K562 (cell line): ENCODE measurements at regions not wholly inside any gene's neighbourhood (a gene's known extent, or its start where the extent isn't known, plus 50 kb on each side); places are given as distances from the start of the nearest gene placed in this dataset.

Source experiments
- ATAC-seq: fragments of 200-7000 bp; cut with Tn5 transposase; 3 replicates; pipeline ENCODE4 v1.9.1; 2020; ENCODE audit warnings: moderate library complexity
- BruUV-seq: library from RNA; stranded (reverse); fragments of 400-500 nt; replicated peaks from 2 replicates; lab custom pipeline; 2021; lab: Mats Ljungman, UMichigan
- CTCF ChIA-PET: fragments of 300-600 bp; formaldehyde crosslinking; extraction: SDS; loops from one replicate; lab custom pipeline; 2021; ENCODE audit warnings: low intra/inter-chr PET ratio; lab: Yijun Ruan, JAX
- POLR2A ChIA-PET: fragments of 300-600, 350-650 bp; sonication (Branson Sonifier 250); formaldehyde crosslinking; extraction: SDS; loops from one replicate; lab custom pipeline; 2021; ENCODE audit warnings: antibody characterized with exemption, inconsistent platforms; lab: Yijun Ruan, JAX
- DNase-seq, 4 experiments: peaks; one replicate each; pipeline versions ENCODE4 v3.0.0 to v3.0.0-alpha.2; 2011 to 2018; ENCODE audit warnings: low spot score in 3 of 4, mixed read lengths in 3 of 4; ENCODE audit errors: extremely low read depth in 1 of 4
- FAIRE-seq: peaks from 2 replicates; lab custom pipeline; 2011; peaks lifted over from hg19 to GRCh38; lab: Jason Lieb, UNC
- H2AFZ ChIP-seq: 2 replicates; pipeline ENCODE4 v1.6.0; 2011; ENCODE audit warnings: low read depth, low read length, control low read depth, inconsistent platforms
- H3K27ac ChIP-seq: fragments of 200-600 bp; 3 replicates; pipeline ENCODE4 v1.8.0; 2011; ENCODE audit warnings: low read depth, mild to moderate bottlenecking, control low read depth, inconsistent platforms, low read length, moderate library complexity, mixed read lengths; ENCODE audit errors: extremely low read depth
- H3K27me3 ChIP-seq, 2 experiments: fragments of 300-600 bp in 1 of 2; 2 replicates in 1 of 2; 3 replicates in 1 of 2; pipeline versions ENCODE4 v1.6.0 to v1.8.0; 2011; ENCODE audit warnings: inconsistent platforms in 2 of 2, low read length in 2 of 2, mild to moderate bottlenecking in 1 of 2, mixed read lengths in 1 of 2, moderate library complexity in 1 of 2; ENCODE audit not compliant: control insufficient read depth in 2 of 2, insufficient read depth in 2 of 2
- H3K36me3 ChIP-seq: fragments of 300-600 bp; 3 replicates; pipeline ENCODE4 v1.8.0; 2011; ENCODE audit warnings: mild to moderate bottlenecking, low read length, inconsistent platforms; ENCODE audit not compliant: control insufficient read depth, insufficient read depth
- H3K4me1 ChIP-seq, 2 experiments: fragments of 200-600 bp in 1 of 2; replicated peaks in 1 of 2; 2 replicates in 1 of 2; 3 replicates in 1 of 2; pipeline versions ENCODE4 v1.5.1 to v1.8.0; 2011; ENCODE audit warnings: inconsistent platforms in 2 of 2, low read length in 2 of 2, mild to moderate bottlenecking in 1 of 2, mixed read lengths in 1 of 2, moderate library complexity in 1 of 2; ENCODE audit not compliant: control insufficient read depth in 2 of 2, insufficient read depth in 2 of 2
- H3K4me2 ChIP-seq: 2 replicates; pipeline ENCODE4 v1.6.1; 2011; ENCODE audit warnings: low read length, control low read depth, inconsistent platforms, mixed read lengths; ENCODE audit not compliant: insufficient read depth
- H3K4me3 ChIP-seq: fragments of 200-600 bp; sonication (generic), shearing (Covaris generic); 2 replicates; pipeline ENCODE4 v1.5.1; 2016; ENCODE audit warnings: control low read depth, inconsistent platforms
- H3K79me2 ChIP-seq: fragments of 200-600 bp; 3 replicates; pipeline ENCODE4 v1.8.0; 2011; ENCODE audit warnings: low read length, inconsistent platforms; ENCODE audit not compliant: control insufficient read depth, insufficient read depth
- H3K9ac ChIP-seq, 2 experiments: 2 replicates each; pipeline versions ENCODE4 v1.6.0 to v1.6.1; 2011; ENCODE audit warnings: low read depth in 2 of 2, low read length in 2 of 2, control low read depth in 1 of 2, inconsistent platforms in 1 of 2, mild to moderate bottlenecking in 1 of 2, mixed read lengths in 1 of 2; ENCODE audit not compliant: insufficient read depth in 1 of 2
- H3K9me1 ChIP-seq: one replicate; pipeline ENCODE4 v1.6.0; 2011; ENCODE audit warnings: inconsistent platforms, mild to moderate bottlenecking, low read length, moderate library complexity; ENCODE audit not compliant: control insufficient read depth, insufficient read depth
- H3K9me3 ChIP-seq: replicated peaks from 2 replicates; pipeline ENCODE4 v1.5.1; 2011; ENCODE audit warnings: low read depth, low read length, inconsistent platforms; ENCODE audit not compliant: control insufficient read depth, insufficient read depth
- H4K20me1 ChIP-seq: replicated peaks from 2 replicates; pipeline ENCODE4 v1.6.1; 2011; ENCODE audit warnings: low read length, inconsistent platforms, mixed read lengths; ENCODE audit not compliant: control insufficient read depth, insufficient read depth
- BCL6 ChIP-seq: fragments of 250-450 bp; sonication (Bioruptor Pico); IDR thresholded peaks from 2 replicates; pipeline ENCODE4 v1.4.0; 2020
- E2F4 ChIP-seq: sonication (generic); formaldehyde crosslinking; IDR thresholded peaks from 2 replicates; pipeline ENCODE4 v1.8.0; 2022; ENCODE audit warnings: mild to moderate bottlenecking, low read depth, missing genetic modification reagents
- ETV6 ChIP-seq, 3 experiments: fragments of 150-350 bp in 1 of 3; sonication (generic) in 1 of 3; formaldehyde crosslinking in 1 of 3; IDR thresholded peaks; 2 replicates each; pipeline versions ENCODE4 v1.6.1 to v1.8.0; 2014 to 2022; ENCODE audit warnings: borderline replicate concordance in 2 of 3, low read depth in 2 of 3, antibody characterized with exemption in 1 of 3, low read length in 1 of 3, mild to moderate bottlenecking in 1 of 3, missing genetic modification reagents in 1 of 3
- HDAC3 ChIP-seq: fragments of 450-650 bp; IDR thresholded peaks from 2 replicates; pipeline ENCODE4 v1.6.1; 2018; ENCODE audit warnings: borderline replicate concordance, mild to moderate bottlenecking, moderate library complexity; ENCODE audit not compliant: partially characterized antibody
- KDM1A ChIP-seq, 2 experiments: fragments of 450-650 bp; IDR thresholded peaks; 2 replicates each; pipeline ENCODE4 v1.6.1; 2016; ENCODE audit warnings: mild to moderate bottlenecking in 2 of 2
- MCM2 ChIP-seq: fragments of 450-650 bp; IDR thresholded peaks from 2 replicates; pipeline ENCODE4 v1.6.1; 2017; ENCODE audit warnings: low read depth, mild to moderate bottlenecking
- ZSCAN29 ChIP-seq: fragments of 450-650 bp; IDR thresholded peaks from 2 replicates; pipeline ENCODE4 v1.6.1; 2017
- WGBS: fragments of 100-300 bp; shearing (Covaris generic); methylation state at CpG from one replicate; pipeline ENCODE4 v1.1.6; 2016; ENCODE audit warnings: low coverage, mixed read lengths; ENCODE audit not compliant: insufficient coverage; ENCODE audit errors: missing lambda C conversion rate; 5-methylcytosine and 5-hydroxymethylcytosine counted together
- in situ Hi-C: fragments of 300-500 bp; cut with MboI; formaldehyde crosslinking; loops from 4 replicates; pipeline ENCODE4 v1.15.0; 2018; ENCODE audit warnings: inconsistent platforms, mixed read lengths
- intact Hi-C: fragments of 100-400 bp; cut with micrococcal nuclease; formaldehyde crosslinking; loops from 2 replicates; pipeline ENCODE4 v1.14.2; 2022

GRCh38 chr9:88828018-88828417, 163.2 kb upstream of the S1PR3 start:
- no peaks in the 10 kb centered on the region for H3K79me2 ChIP-seq
- no peaks in the 10 kb centered on the region for H3K9me1 ChIP-seq
- H3K9ac ChIP-seq, result no peak overlapping the region
- H3K36me3 ChIP-seq, result no peaks in the 10 kb centered on the region
- no peaks in the 10 kb centered on the region; the same call in 1 of the 2 replicates for H3K9me3 ChIP-seq
- intact Hi-C loops, result no loop called here
- no peak overlapping the region for H3K4me2 ChIP-seq
- in situ Hi-C loops, result no loop called here
- no peak for TF ChIP-seq KDM1A (IDR thresholded peaks at IDR 0.05)
- TF ChIP-seq E2F4 (CRISPR knock-in tag), result no peak
- no peak for TF ChIP-seq BCL6 (CRISPR knock-in tag)
- TF ChIP-seq ETV6 (IDR thresholded peaks at IDR 0.05; ENCODE audit: borderline replicate concordance in 1 of 2, low read depth in 2 of 2, low read length in 1 of 2), result no peak
- no peak for TF ChIP-seq ETV6 (CRISPR knock-in tag; IDR thresholded peaks at IDR 0.05; ENCODE audit: borderline replicate concordance)
- TF ChIP-seq ZSCAN29, result no peak
- TF ChIP-seq HDAC3, result no peak
- no peak for TF ChIP-seq MCM2
- TF ChIP-seq, all 486 proteins: peak for 0
- WGBS, result 11% methylated on average over 5 of the region's 8 CpGs
- Histone ChIP-seq H3K27me3 (peaks cover 0 to 13% of the 10 kb centered on the region in 2 experiments; a peak in 3 of 5 replicates), H3K4me1 (no peaks in the 10 kb centered on the region; a peak in 1 of 5 replicates), H4K20me1 (no peaks in the 10 kb centered on the region), H3K27ac (no peak overlapping the region), H2AFZ (no peak overlapping the region), H3K4me3 (no peak overlapping the region)
- no peak for ATAC-seq
- DNase-seq, result no peak
- no TSS peak for BruUV-seq
- no peak for FAIRE-seq
- POLR2A ChIA-PET, result no interaction called here
- CTCF ChIA-PET, result no interaction called here
